ENCODE measurements at regions not wholly inside any gene's neighbourhood (a gene's known extent, or its start where the extent isn't known, plus 50 kb on each side); places are given as distances from the start of the nearest gene placed in this dataset.

DNA sequence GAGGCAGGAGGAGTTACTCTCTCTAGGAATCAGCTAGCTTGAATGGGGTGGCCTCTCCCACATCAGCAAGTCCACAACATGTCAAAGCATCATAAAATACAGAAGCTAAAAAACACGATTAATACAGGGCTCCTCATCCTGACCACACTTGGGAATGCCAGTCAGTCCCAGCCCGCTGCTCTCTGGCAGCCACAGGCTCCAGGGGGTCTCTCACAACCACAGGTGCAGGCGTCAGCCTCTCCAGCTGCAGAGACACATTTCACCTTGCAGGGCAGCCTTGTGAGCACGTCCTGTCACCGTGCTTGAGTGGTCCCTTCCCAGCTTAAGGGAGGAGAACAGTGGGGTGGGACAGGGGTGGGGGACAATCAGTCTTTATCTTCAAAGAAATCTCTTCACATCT is 137.4 kb upstream of the SH3BP4 start:
- no peak overlapping the region for H3K9ac ChIP-seq (ENCODE audit: insufficient read length, low read depth)
- TF ChIP-seq SUZ12 (IDR thresholded peaks at IDR 0.05; ENCODE audit: extremely low read depth, insufficient read depth, insufficient read length): no peak
- no peak for TF ChIP-seq YY1 (IDR thresholded peaks at IDR 0.05; ENCODE audit: insufficient read depth, insufficient read length)
- TF ChIP-seq ZNF274 (IDR thresholded peaks at IDR 0.05; ENCODE audit: low read depth, low read length): no peak
- no peaks in the 10 kb centered on the region for H3K9me3 ChIP-seq (ENCODE audit: insufficient read depth, low read length)
- H3K36me3 ChIP-seq (ENCODE audit: insufficient read depth, insufficient read length, low read length): no peaks in the 10 kb centered on the region
- no peaks in the 10 kb centered on the region for H3K27me3 ChIP-seq (ENCODE audit: insufficient read depth, insufficient read length)
- no peak overlapping the region for H3K4me3 ChIP-seq (ENCODE audit: insufficient read length, low read depth)
- H3K4me1 ChIP-seq (ENCODE audit: insufficient read depth, insufficient read length): no peaks in the 10 kb centered on the region
- DNase-seq (ENCODE audit: low read depth, low spot score): no peak

DNA sequence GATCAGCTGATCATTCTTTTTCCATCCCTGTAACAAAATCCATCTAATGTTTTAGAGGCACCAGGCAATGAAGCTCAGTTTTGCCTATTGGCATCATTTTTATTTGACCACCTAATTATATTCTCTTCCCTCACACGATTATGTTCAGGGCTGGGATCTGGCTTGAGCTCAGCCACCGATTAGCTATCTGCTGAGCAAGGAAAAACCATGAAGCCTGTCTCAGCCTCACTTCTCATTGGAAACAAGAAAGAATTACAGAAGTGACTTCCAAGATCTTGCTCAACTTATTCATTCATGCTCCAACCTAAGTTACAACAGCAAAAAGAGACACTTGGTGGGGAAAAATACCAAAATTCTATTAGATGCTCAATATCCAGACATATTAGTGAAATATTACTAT is 139.0 kb upstream of the SH3BP4 start:
- H3K4me3 ChIP-seq (ENCODE audit: insufficient read length, low read depth): no peak overlapping the region
- H3K9me3 ChIP-seq (ENCODE audit: insufficient read depth, low read length): no peaks in the 10 kb centered on the region
- DNase-seq (ENCODE audit: low read depth, low spot score): no peak
- H3K9ac ChIP-seq (ENCODE audit: insufficient read length, low read depth): no peak overlapping the region
- no peaks in the 10 kb centered on the region for H3K27me3 ChIP-seq (ENCODE audit: insufficient read depth, insufficient read length)
- TF ChIP-seq YY1 (IDR thresholded peaks at IDR 0.05; ENCODE audit: insufficient read depth, insufficient read length) (no peak), SUZ12 (IDR thresholded peaks at IDR 0.05; ENCODE audit: extremely low read depth, insufficient read depth, insufficient read length) (no peak), ZNF274 (IDR thresholded peaks at IDR 0.05; ENCODE audit: low read depth, low read length) (no peak)
- H3K36me3 ChIP-seq (ENCODE audit: insufficient read depth, insufficient read length, low read length): no peaks in the 10 kb centered on the region
- no peaks in the 10 kb centered on the region for H3K4me1 ChIP-seq (ENCODE audit: insufficient read depth, insufficient read length)

DNA sequence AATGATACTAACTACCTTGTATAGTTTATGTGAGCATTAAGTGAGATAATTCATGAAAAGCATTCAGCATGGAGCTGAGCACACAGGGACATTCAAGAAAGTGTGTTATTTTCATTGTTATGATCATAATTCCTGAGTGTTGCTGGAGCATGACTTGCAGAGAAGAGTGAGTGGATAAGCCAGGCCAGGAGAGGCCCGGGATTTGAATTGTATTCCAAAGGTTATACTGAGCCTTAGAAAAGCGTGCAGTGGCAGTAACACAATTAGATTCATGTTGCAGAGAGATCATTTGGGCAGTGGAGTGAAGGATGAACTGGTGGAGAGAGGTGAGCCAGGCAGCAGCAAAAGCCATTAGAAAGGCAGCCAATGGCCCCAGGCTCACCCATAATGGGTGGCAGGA is 142.9 kb upstream of the SH3BP4 start:
- no peak for DNase-seq (ENCODE audit: low read depth, low spot score)
- no peaks in the 10 kb centered on the region for H3K27me3 ChIP-seq (ENCODE audit: insufficient read depth, insufficient read length)
- H3K9me3 ChIP-seq (ENCODE audit: insufficient read depth, low read length): peaks cover 11% of the 10 kb centered on the region; the same call in 1 of the 2 replicates

DNA sequence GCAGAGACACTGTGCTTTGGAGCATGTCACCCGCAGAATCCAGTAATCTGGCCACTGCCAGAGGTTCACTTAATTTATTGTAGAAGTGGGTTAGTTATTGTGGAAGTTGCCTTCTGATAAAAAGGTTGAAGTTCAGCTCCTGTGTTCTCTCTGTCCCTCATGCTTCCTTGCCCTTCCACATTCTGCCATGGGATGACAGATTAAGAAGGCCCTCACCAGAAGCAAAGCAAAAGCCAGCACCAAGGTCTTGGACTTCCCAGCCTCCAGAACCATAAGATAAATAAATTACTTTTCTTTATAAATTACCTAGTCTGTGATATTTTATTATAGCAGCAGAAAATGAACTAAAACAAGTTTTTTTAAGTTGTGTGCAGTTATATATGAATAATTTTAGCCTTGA is 145.0 kb upstream of the SH3BP4 start:
- no peaks in the 10 kb centered on the region for H3K27me3 ChIP-seq (ENCODE audit: insufficient read depth, insufficient read length)
- no peak overlapping the region for H3K9ac ChIP-seq (ENCODE audit: insufficient read length, low read depth)
- H3K4me3 ChIP-seq (ENCODE audit: insufficient read length, low read depth): no peak overlapping the region
- H3K36me3 ChIP-seq (ENCODE audit: insufficient read depth, insufficient read length, low read length): no peaks in the 10 kb centered on the region
- peaks cover 14% of the 10 kb centered on the region; the same call in 1 of the 2 replicates for H3K9me3 ChIP-seq (ENCODE audit: insufficient read depth, low read length)
- no peaks in the 10 kb centered on the region for H3K4me1 ChIP-seq (ENCODE audit: insufficient read depth, insufficient read length)
- no peak for TF ChIP-seq ZNF274 (IDR thresholded peaks at IDR 0.05; ENCODE audit: low read depth, low read length)
- TF ChIP-seq SUZ12 (IDR thresholded peaks at IDR 0.05; ENCODE audit: extremely low read depth, insufficient read depth, insufficient read length): no peak
- no peak for TF ChIP-seq YY1 (IDR thresholded peaks at IDR 0.05; ENCODE audit: insufficient read depth, insufficient read length)
- DNase-seq (ENCODE audit: low read depth, low spot score): no peak

More for the DNA sequence above, 142.9 kb upstream of the SH3BP4 start:
- Histone ChIP-seq H3K4me1 (ENCODE audit: insufficient read depth, insufficient read length) (no peaks in the 10 kb centered on the region), H3K36me3 (ENCODE audit: insufficient read depth, insufficient read length, low read length) (no peaks in the 10 kb centered on the region), H3K4me3 (ENCODE audit: insufficient read length, low read depth) (no peak overlapping the region), H3K9ac (ENCODE audit: insufficient read length, low read depth) (no peak overlapping the region)
- TF ChIP-seq ZNF274 (IDR thresholded peaks at IDR 0.05; ENCODE audit: low read depth, low read length) (no peak), SUZ12 (IDR thresholded peaks at IDR 0.05; ENCODE audit: extremely low read depth, insufficient read depth, insufficient read length) (no peak), YY1 (IDR thresholded peaks at IDR 0.05; ENCODE audit: insufficient read depth, insufficient read length) (no peak)

DNA sequence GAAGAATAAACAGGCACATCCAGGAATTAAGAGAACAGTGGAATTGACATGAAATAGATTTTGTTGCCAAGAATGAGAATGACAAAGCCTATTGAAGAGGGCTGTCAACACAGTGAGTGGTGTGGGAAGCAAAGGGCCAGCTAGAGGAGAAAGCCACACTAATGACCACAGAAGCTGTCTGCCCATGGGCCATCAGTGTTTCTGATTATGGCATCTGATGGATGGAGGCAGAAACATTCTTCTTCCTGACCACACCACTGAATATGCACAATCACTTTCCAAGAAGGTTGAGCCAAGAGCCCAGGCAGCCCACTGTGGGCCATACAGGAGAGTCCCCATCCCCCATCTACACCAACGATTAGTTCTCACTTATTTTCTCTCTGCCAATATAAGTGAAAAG is 146.0 kb upstream of the SH3BP4 start:
- no peak overlapping the region for H3K4me3 ChIP-seq (ENCODE audit: insufficient read length, low read depth)
- no peaks in the 10 kb centered on the region for H3K27me3 ChIP-seq (ENCODE audit: insufficient read depth, insufficient read length)
- H3K4me1 ChIP-seq (ENCODE audit: insufficient read depth, insufficient read length): no peaks in the 10 kb centered on the region
- H3K36me3 ChIP-seq (ENCODE audit: insufficient read depth, insufficient read length, low read length): no peaks in the 10 kb centered on the region
- peaks cover 14% of the 10 kb centered on the region; the same call in 1 of the 2 replicates for H3K9me3 ChIP-seq (ENCODE audit: insufficient read depth, low read length)
- TF ChIP-seq YY1 (IDR thresholded peaks at IDR 0.05; ENCODE audit: insufficient read depth, insufficient read length) (no peak), ZNF274 (IDR thresholded peaks at IDR 0.05; ENCODE audit: low read depth, low read length) (no peak), SUZ12 (IDR thresholded peaks at IDR 0.05; ENCODE audit: extremely low read depth, insufficient read depth, insufficient read length) (no peak)
- no peak overlapping the region for H3K9ac ChIP-seq (ENCODE audit: insufficient read length, low read depth)
- DNase-seq (ENCODE audit: low read depth, low spot score): no peak

DNA sequence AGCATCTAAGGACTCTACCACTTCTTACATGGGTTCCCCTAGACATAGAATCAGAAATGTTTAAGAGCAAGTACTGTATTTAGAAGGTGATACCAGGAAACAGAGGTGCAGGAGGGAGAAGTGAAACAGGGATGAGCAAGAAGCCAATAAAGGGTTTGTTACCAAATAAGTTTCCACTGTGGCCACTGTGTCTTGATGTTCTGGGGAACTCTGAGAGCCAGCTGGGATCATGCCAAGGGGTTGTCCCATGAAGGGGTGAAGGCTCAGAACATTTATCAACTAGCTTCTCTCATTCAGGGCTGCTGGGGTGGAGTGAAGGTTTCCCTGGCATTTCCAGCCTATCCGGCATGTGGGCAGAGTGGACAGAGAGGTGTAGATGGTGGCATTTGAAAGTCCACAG is 147.1 kb upstream of the SH3BP4 start:
- Histone ChIP-seq H3K36me3 (ENCODE audit: insufficient read depth, insufficient read length, low read length) (no peaks in the 10 kb centered on the region), H3K9ac (ENCODE audit: insufficient read length, low read depth) (no peak overlapping the region), H3K9me3 (ENCODE audit: insufficient read depth, low read length) (peaks cover 14% of the 10 kb centered on the region; the same call in 1 of the 2 replicates), H3K4me3 (ENCODE audit: insufficient read length, low read depth) (no peak overlapping the region), H3K27me3 (ENCODE audit: insufficient read depth, insufficient read length) (no peaks in the 10 kb centered on the region), H3K4me1 (ENCODE audit: insufficient read depth, insufficient read length) (no peaks in the 10 kb centered on the region)
- no peak for DNase-seq (ENCODE audit: low read depth, low spot score)
- TF ChIP-seq YY1 (IDR thresholded peaks at IDR 0.05; ENCODE audit: insufficient read depth, insufficient read length): no peak
- TF ChIP-seq ZNF274 (IDR thresholded peaks at IDR 0.05; ENCODE audit: low read depth, low read length): no peak

DNA sequence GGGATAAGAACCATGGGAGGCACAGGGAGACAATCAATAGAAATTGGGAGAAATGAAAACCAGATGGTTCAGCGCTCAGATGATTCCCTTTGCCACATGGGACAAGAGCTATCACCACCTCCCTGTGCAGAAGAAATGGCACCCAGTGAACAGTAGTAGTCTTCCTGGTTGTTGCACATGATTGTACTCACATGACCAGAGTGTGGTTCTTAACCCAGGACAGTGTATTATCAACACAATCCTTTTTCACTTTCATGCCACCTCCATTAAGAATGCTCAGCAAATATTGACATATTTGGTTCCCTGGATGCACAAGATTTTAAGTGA is 149.0 kb upstream of the SH3BP4 start:
- Histone ChIP-seq H3K36me3 (ENCODE audit: insufficient read depth, insufficient read length, low read length) (no peaks in the 10 kb centered on the region), H3K9me3 (ENCODE audit: insufficient read depth, low read length) (peaks cover 14% of the 10 kb centered on the region; the same call in 1 of the 2 replicates), H3K27me3 (ENCODE audit: insufficient read depth, insufficient read length) (no peaks in the 10 kb centered on the region), H3K4me3 (ENCODE audit: insufficient read length, low read depth) (no peak overlapping the region), H3K4me1 (ENCODE audit: insufficient read depth, insufficient read length) (no peaks in the 10 kb centered on the region), H3K9ac (ENCODE audit: insufficient read length, low read depth) (no peak overlapping the region)
- TF ChIP-seq ZNF274 (IDR thresholded peaks at IDR 0.05; ENCODE audit: low read depth, low read length) (no peak), YY1 (IDR thresholded peaks at IDR 0.05; ENCODE audit: insufficient read depth, insufficient read length) (no peak), SUZ12 (IDR thresholded peaks at IDR 0.05; ENCODE audit: extremely low read depth, insufficient read depth, insufficient read length) (no peak)
- DNase-seq (ENCODE audit: low read depth, low spot score): no peak

All from NT2/D1 (cell line).